ENCODE measurements at regions not wholly inside any gene's neighbourhood (a gene's known extent, or its start where the extent isn't known, plus 50 kb on each side); places are given as distances from the start of the nearest gene placed in this dataset.

- Histone ChIP-seq H3K4me2 (ENCODE audit: insufficient read depth, low read length) (no peak overlapping the region), H3K9ac (replicated peaks; ENCODE audit: extremely low read depth, insufficient read depth, low read length) (no peak overlapping the region), H3K27me3 (ENCODE audit: control insufficient read depth in 2 of 2, insufficient read depth in 2 of 2, low read length in 2 of 2) (peaks cover 4 to 5% of the 10 kb centered on the region in 2 experiments), H3K4me3 (replicated peaks in 1 of 3; ENCODE audit: insufficient read depth in 1 of 3, low read depth in 1 of 3, low read length in 3 of 3) (no peak overlapping the region), H3K27ac (ENCODE audit: insufficient read depth, low read depth, low read length) (no peak overlapping the region), H3K9me3 (replicated peaks; ENCODE audit: control insufficient read depth, insufficient read depth, low read length) (no peaks in the 10 kb centered on the region), H2AFZ (ENCODE audit: low read depth, low read length) (no peak overlapping the region), H3K36me3 (ENCODE audit: control insufficient read depth in 2 of 2, extremely low read depth in 1 of 2, insufficient read depth in 2 of 2, low read length in 2 of 2) (no peaks in the 10 kb centered on the region), H3K9me1 (replicated peaks; ENCODE audit: control insufficient read depth, extremely low read depth, insufficient read depth, low read length) (no peaks in the 10 kb centered on the region), H4K20me1 (replicated peaks; ENCODE audit: control insufficient read depth, extremely low read depth, insufficient read depth, low read length) (no peaks in the 10 kb centered on the region), H3K4me1 (ENCODE audit: control insufficient read depth, extremely low read depth, insufficient read depth, low read length) (no peaks in the 10 kb centered on the region), H3K79me2 (ENCODE audit: control insufficient read depth, insufficient read depth, low read length) (no peaks in the 10 kb centered on the region)
- DNase-seq (ENCODE audit: low read depth, low spot score) (no peak), FAIRE-seq (no peak)
- dilution Hi-C loops (cut with MboI; ENCODE audit: extremely low pct_ligation_motif_present, low sequenced_read_pairs) = no loop called here
- no peak for TF ChIP-seq FOS (IDR thresholded peaks at IDR 0.05; ENCODE audit: borderline replicate concordance, insufficient read depth, low read length)
- no peak for TF ChIP-seq JUN (IDR thresholded peaks at IDR 0.05; ENCODE audit: borderline replicate concordance, insufficient read depth, insufficient read length, low read depth)
- no peak for TF ChIP-seq MYC (IDR thresholded peaks at IDR 0.05; ENCODE audit: low read depth, low read length)
- no peak for TF ChIP-seq POLR2AphosphoS5 (IDR thresholded peaks at IDR 0.05; ENCODE audit: insufficient read depth, low read depth, low read length)
- no peak for TF ChIP-seq GATA2 (IDR thresholded peaks at IDR 0.05; ENCODE audit: insufficient read depth, insufficient read length, low read depth, low read length)
- TF ChIP-seq POLR2A (IDR thresholded peaks at IDR 0.05; ENCODE audit: low read depth, low read length) = no peak
- TF ChIP-seq, protein P1, sequence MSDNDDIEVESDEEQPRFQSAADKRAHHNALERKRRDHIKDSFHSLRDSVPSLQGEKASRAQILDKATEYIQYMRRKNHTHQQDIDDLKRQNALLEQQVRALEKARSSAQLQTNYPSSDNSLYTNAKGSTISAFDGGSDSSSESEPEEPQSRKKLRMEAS (IDR thresholded peaks at IDR 0.05; ENCODE audit: insufficient read depth, insufficient read length) = no peak
- intact Hi-C loops (cut with micrococcal nuclease) = loop anchor here (10.0 kb wide), 2 partner anchors 334 to 614 kb away; no protein-coding TSS in a partner anchor
- ChIA-PET POLR2A (no interaction called here), CTCF (interaction anchor here (0.8 to 1.8 kb wide), 7 partner anchors 11 to 1355 kb away, joined by 3 to 5 read pairs (median 3); no protein-coding TSS in a partner anchor)
- no TSS peak for BruUV-seq (replicated peaks)
Measured at GRCh38 chr18:25898965-25899364, 191.4 kb downstream of the SS18 start.

DNA sequence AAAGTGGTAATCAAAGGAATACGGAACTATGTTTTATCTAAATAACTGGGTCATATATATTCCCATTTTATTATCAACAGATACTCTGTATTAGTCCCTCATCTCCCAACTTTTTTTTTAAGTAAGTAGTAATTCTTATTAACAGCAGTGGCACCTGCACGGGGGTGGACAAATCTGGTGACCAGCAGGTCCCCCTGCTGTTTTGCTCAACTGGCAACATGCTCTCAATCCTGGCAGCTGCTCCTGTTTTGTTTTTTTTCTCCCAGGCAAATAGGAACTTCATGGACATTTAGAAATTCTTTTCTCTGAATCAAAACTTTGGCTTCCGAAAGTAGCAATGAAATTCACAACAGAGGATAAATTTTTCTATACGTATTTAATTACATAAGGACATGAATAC lies 193.5 kb downstream of the SS18 start:
- Histone ChIP-seq H3K4me3 (replicated peaks in 1 of 3; ENCODE audit: insufficient read depth in 1 of 3, low read depth in 1 of 3, low read length in 3 of 3) (no peak overlapping the region), H3K9ac (replicated peaks; ENCODE audit: extremely low read depth, insufficient read depth, low read length) (no peak overlapping the region), H3K27ac (ENCODE audit: insufficient read depth, low read depth, low read length) (no peak overlapping the region), H3K9me1 (replicated peaks; ENCODE audit: control insufficient read depth, extremely low read depth, insufficient read depth, low read length) (no peaks in the 10 kb centered on the region), H3K79me2 (ENCODE audit: control insufficient read depth, insufficient read depth, low read length) (no peaks in the 10 kb centered on the region), H3K4me2 (ENCODE audit: insufficient read depth, low read length) (no peak overlapping the region), H3K9me3 (replicated peaks; ENCODE audit: control insufficient read depth, insufficient read depth, low read length) (no peaks in the 10 kb centered on the region), H3K36me3 (ENCODE audit: control insufficient read depth in 2 of 2, extremely low read depth in 1 of 2, insufficient read depth in 2 of 2, low read length in 2 of 2) (no peaks in the 10 kb centered on the region), H3K27me3 (ENCODE audit: control insufficient read depth in 2 of 2, insufficient read depth in 2 of 2, low read length in 2 of 2) (peaks cover 8 to 14% of the 10 kb centered on the region in 2 experiments), H2AFZ (ENCODE audit: low read depth, low read length) (no peak overlapping the region), H3K4me1 (ENCODE audit: control insufficient read depth, extremely low read depth, insufficient read depth, low read length) (no peaks in the 10 kb centered on the region), H4K20me1 (replicated peaks; ENCODE audit: control insufficient read depth, extremely low read depth, insufficient read depth, low read length) (no peaks in the 10 kb centered on the region)
- POLR2A ChIA-PET = no interaction called here
- TF ChIP-seq, protein P2, sequence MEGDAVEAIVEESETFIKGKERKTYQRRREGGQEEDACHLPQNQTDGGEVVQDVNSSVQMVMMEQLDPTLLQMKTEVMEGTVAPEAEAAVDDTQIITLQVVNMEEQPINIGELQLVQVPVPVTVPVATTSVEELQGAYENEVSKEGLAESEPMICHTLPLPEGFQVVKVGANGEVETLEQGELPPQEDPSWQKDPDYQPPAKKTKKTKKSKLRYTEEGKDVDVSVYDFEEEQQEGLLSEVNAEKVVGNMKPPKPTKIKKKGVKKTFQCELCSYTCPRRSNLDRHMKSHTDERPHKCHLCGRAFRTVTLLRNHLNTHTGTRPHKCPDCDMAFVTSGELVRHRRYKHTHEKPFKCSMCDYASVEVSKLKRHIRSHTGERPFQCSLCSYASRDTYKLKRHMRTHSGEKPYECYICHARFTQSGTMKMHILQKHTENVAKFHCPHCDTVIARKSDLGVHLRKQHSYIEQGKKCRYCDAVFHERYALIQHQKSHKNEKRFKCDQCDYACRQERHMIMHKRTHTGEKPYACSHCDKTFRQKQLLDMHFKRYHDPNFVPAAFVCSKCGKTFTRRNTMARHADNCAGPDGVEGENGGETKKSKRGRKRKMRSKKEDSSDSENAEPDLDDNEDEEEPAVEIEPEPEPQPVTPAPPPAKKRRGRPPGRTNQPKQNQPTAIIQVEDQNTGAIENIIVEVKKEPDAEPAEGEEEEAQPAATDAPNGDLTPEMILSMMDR (IDR thresholded peaks at IDR 0.05; ENCODE audit: extremely low read depth in 1 of 2, insufficient read depth in 1 of 2, low read depth in 1 of 2, low read length in 2 of 2) = no peak
- TF ChIP-seq MYC (IDR thresholded peaks at IDR 0.05; ENCODE audit: low read depth, low read length) (no peak), POLR2A (IDR thresholded peaks at IDR 0.05; ENCODE audit: low read depth, low read length) (no peak), JUN (IDR thresholded peaks at IDR 0.05; ENCODE audit: borderline replicate concordance, insufficient read depth, insufficient read length, low read depth) (no peak), GATA2 (IDR thresholded peaks at IDR 0.05; ENCODE audit: insufficient read depth, insufficient read length, low read depth, low read length) (no peak), EZH2 (IDR thresholded peaks at IDR 0.05; ENCODE audit: borderline replicate concordance, low read depth, low read length, severe bottlenecking) (no peak), FOS (IDR thresholded peaks at IDR 0.05; ENCODE audit: borderline replicate concordance, insufficient read depth, low read length) (no peak), POLR2AphosphoS5 (IDR thresholded peaks at IDR 0.05; ENCODE audit: insufficient read depth, low read depth, low read length) (no peak)
- TF ChIP-seq, protein P1 (IDR thresholded peaks at IDR 0.05; ENCODE audit: insufficient read depth, insufficient read length) = no peak
- no TSS peak for BruUV-seq (replicated peaks)
- intact Hi-C loops (cut with micrococcal nuclease) = loop anchor here (1.0 to 10.0 kb wide), 5 partner anchors 332 to 1353 kb away; no protein-coding TSS in a partner anchor
- dilution Hi-C loops (cut with MboI; ENCODE audit: extremely low pct_ligation_motif_present, low sequenced_read_pairs) = no loop called here
- no peak for DNase-seq (ENCODE audit: low read depth, low spot score)
- CTCF ChIA-PET = interaction anchor here (0.6 to 2.0 kb wide), 9 partner anchors 28 to 1357 kb away, joined by 3 to 16 read pairs (median 3); no protein-coding TSS in a partner anchor
- FAIRE-seq = no peak
